AG04449 (cell line): ENCODE measurements at regions not wholly inside any gene's neighbourhood (a gene's known extent, or its start where the extent isn't known, plus 50 kb on each side); places are given as distances from the start of the nearest gene placed in this dataset.

Experiments
- CTCF ChIA-PET: fragments of 350-600 bp; formaldehyde crosslinking; extraction: SDS; loops from one replicate; lab custom pipeline; 2021; ENCODE audit warnings: antibody characterized with exemption; lab: Yijun Ruan, JAX
- POLR2A ChIA-PET: fragments of 400-600, 350-600 bp; formaldehyde crosslinking; extraction: SDS; loops from one replicate; lab custom pipeline; 2020; ENCODE audit warnings: antibody characterized with exemption, inconsistent platforms; lab: Yijun Ruan, JAX
- DNase-seq: peaks from one replicate; pipeline ENCODE4 v3.0.0-alpha.2; 2010; ENCODE audit warnings: low read depth, low spot score
- H3K4me3 ChIP-seq: 2 replicates; pipeline ENCODE4 v1.5.1; 2011; ENCODE audit warnings: low read depth, mild to moderate bottlenecking, control low read depth, low read length
- TF ChIP-seq, protein P1 (sequence below): IDR thresholded peaks from one replicate; pipeline ENCODE4 v1.5.1; 2011; ENCODE audit warnings: mild to moderate bottlenecking, moderate library complexity, low read length, control low read depth, inconsistent platforms; ENCODE audit not compliant: insufficient read depth; ENCODE audit errors: missing control alignments

GRCh38 chr2:236827997-236828396, 257.7 kb upstream of the COPS8 start:
- ChIA-PET POLR2A (no interaction called here), CTCF (no interaction called here)
- H3K4me3 ChIP-seq = no peak overlapping the region
- TF ChIP-seq, protein P1, sequence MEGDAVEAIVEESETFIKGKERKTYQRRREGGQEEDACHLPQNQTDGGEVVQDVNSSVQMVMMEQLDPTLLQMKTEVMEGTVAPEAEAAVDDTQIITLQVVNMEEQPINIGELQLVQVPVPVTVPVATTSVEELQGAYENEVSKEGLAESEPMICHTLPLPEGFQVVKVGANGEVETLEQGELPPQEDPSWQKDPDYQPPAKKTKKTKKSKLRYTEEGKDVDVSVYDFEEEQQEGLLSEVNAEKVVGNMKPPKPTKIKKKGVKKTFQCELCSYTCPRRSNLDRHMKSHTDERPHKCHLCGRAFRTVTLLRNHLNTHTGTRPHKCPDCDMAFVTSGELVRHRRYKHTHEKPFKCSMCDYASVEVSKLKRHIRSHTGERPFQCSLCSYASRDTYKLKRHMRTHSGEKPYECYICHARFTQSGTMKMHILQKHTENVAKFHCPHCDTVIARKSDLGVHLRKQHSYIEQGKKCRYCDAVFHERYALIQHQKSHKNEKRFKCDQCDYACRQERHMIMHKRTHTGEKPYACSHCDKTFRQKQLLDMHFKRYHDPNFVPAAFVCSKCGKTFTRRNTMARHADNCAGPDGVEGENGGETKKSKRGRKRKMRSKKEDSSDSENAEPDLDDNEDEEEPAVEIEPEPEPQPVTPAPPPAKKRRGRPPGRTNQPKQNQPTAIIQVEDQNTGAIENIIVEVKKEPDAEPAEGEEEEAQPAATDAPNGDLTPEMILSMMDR = no peak
- no peak for DNase-seq

- H3K4me3 ChIP-seq = no peak overlapping the region
- CTCF ChIA-PET = no interaction called here
- TF ChIP-seq, protein P1 = no peak
- POLR2A ChIA-PET = no interaction called here
- no peak for DNase-seq
Observed at GRCh38 chr2:236828820-236829219, 256.9 kb upstream of the COPS8 start.

DNA sequence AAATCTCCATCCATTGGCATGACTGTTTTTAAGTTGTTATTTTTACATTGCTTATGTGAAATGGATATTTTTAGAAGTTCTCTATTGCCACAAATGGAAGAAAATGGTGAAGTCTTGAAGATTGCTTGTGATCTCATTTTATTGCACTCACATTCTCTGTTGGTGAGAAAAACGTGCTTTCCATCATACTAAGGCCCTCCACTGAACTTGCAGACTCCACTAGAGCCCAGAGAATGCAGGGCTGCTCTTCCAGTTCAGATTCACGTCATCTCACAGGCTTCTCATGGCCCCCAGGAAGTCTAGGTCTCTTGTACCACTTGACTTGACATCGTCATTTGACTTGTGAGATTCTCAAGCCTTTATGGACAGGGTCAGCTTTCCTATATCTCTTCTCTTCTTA, 254.8 kb upstream of the COPS8 start:
- ChIA-PET POLR2A (no interaction called here), CTCF (no interaction called here)
- TF ChIP-seq, protein P1 = no peak
- DNase-seq = no peak
- H3K4me3 ChIP-seq = no peak overlapping the region

DNA sequence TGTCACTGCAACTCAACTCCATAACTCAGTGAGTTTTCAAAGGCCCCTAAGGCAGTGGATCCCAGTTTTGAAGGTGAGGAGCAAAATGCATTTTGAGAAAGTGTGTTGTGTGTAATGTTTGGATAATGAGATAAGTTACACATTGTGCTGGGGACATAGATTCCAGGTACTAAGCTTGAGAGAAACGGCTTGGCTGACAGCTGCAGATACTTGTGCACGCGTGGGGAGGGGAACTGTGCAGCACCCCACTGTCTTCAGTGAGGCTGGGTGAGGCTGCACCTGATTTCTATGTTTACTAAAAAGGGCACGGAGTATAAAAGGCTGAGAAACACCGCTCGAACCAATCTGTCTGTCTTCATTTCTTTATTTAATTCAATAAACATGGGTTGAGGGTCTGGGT, 254.0 kb upstream of the COPS8 start:
- TF ChIP-seq, protein P1 = no peak
- ChIA-PET POLR2A (interaction anchor here (0.6 kb wide), 1 partner anchor 1049 kb away, joined by 3 read pairs; no protein-coding TSS in a partner anchor), CTCF (interaction anchor here (1.0 kb wide), 1 partner anchor 10 kb away, joined by 3 read pairs; no protein-coding TSS in a partner anchor)
- no peak overlapping the region for H3K4me3 ChIP-seq
- DNase-seq = no peak

- ChIA-PET POLR2A (no interaction called here), CTCF (no interaction called here)
- H3K4me3 ChIP-seq = no peak overlapping the region
- no peak for DNase-seq
- TF ChIP-seq, protein P1 = no peak
Observed at GRCh38 chr2:236833501-236834073, 252.1 kb upstream of the COPS8 start.

- H3K4me3 ChIP-seq = no peak overlapping the region
- POLR2A ChIA-PET = no interaction called here
- TF ChIP-seq, protein P1 = no peak
- DNase-seq = no peak
- CTCF ChIA-PET = no interaction called here
Observed at GRCh38 chr2:236834284-236834683, 251.4 kb upstream of the COPS8 start.
